PC-3 (cell line): ENCODE measurements at regions not wholly inside any gene's neighbourhood (a gene's known extent, or its start where the extent isn't known, plus 50 kb on each side); places are given as distances from the start of the nearest gene placed in this dataset.

ENCODE experiments used
- EZH2 ChIP-seq: fragments of 300-600 bp; sonication (generic); IDR thresholded peaks from one replicate; pipeline ENCODE4 v1.6.1; 2017; ENCODE audit warnings: antibody characterized with exemption, mild to moderate bottlenecking, low read length; ENCODE audit not compliant: unreplicated experiment
- TF ChIP-seq, protein P1 (sequence below): fragments of 300-600 bp; sonication (generic); conservative IDR thresholded peaks from 2 replicates; pipeline ENCODE4 v1.5.1; 2017; ENCODE audit warnings: antibody characterized with exemption, low read depth, mild to moderate bottlenecking, low read length

GRCh38 chr5:135095871-135096270, 61.8 kb upstream of the PITX1 start:
- no peak for TF ChIP-seq EZH2
- TF ChIP-seq, protein P1, sequence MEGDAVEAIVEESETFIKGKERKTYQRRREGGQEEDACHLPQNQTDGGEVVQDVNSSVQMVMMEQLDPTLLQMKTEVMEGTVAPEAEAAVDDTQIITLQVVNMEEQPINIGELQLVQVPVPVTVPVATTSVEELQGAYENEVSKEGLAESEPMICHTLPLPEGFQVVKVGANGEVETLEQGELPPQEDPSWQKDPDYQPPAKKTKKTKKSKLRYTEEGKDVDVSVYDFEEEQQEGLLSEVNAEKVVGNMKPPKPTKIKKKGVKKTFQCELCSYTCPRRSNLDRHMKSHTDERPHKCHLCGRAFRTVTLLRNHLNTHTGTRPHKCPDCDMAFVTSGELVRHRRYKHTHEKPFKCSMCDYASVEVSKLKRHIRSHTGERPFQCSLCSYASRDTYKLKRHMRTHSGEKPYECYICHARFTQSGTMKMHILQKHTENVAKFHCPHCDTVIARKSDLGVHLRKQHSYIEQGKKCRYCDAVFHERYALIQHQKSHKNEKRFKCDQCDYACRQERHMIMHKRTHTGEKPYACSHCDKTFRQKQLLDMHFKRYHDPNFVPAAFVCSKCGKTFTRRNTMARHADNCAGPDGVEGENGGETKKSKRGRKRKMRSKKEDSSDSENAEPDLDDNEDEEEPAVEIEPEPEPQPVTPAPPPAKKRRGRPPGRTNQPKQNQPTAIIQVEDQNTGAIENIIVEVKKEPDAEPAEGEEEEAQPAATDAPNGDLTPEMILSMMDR = no peak
